K562 (cell line): ENCODE measurements at regions not wholly inside any gene's neighbourhood (a gene's known extent, or its start where the extent isn't known, plus 50 kb on each side); places are given as distances from the start of the nearest gene placed in this dataset.

ENCODE experiments used
- BACH1 ChIP-seq: fragments of 200-800 bp; sonication (Bioruptor generic); IDR thresholded peaks from 2 replicates; pipeline ENCODE4 v1.6.1; 2016; ENCODE audit warnings: missing genetic modification characterization, missing compliant biosample characterization
- CBFA2T3 ChIP-seq: fragments of 450-650 bp; IDR thresholded peaks from 2 replicates; pipeline ENCODE4 v1.6.1; 2017
- DMBX1 ChIP-seq: fragments of 250-450 bp; sonication (Bioruptor Pico); IDR thresholded peaks from 2 replicates; pipeline ENCODE4 v1.8.0; 2022; ENCODE audit warnings: inconsistent platforms, mild to moderate bottlenecking, moderate library complexity, borderline replicate concordance
- JUND ChIP-seq, 2 experiments: IDR thresholded peaks; 2 replicates in 1 of 2; 3 replicates in 1 of 2; pipeline ENCODE4 v1.6.1; 2011; ENCODE audit warnings: borderline replicate concordance in 2 of 2, low read depth in 2 of 2, low read length in 2 of 2, improper control_type of control experiment in 1 of 2, missing biosample characterization in 1 of 2, missing genetic modification characterization in 1 of 2, missing genetic modification reagents in 1 of 2
- MEIS2 ChIP-seq: fragments of 450-650 bp; IDR thresholded peaks from 2 replicates; pipeline ENCODE4 v1.6.1; 2014; ENCODE audit warnings: mild to moderate bottlenecking; ENCODE audit not compliant: partially characterized antibody
- NR4A1 ChIP-seq, 2 experiments: fragments of 250-450 bp in 1 of 2; fragments of 450-650 bp in 1 of 2; sonication (Bioruptor Pico) in 1 of 2; IDR thresholded peaks; 2 replicates each; pipeline versions ENCODE4 v1.4.0 to v1.6.1; 2016 to 2020; ENCODE audit warnings: mild to moderate bottlenecking in 2 of 2, missing compliant biosample characterization in 1 of 2, missing genetic modification characterization in 1 of 2, moderate library complexity in 1 of 2
- RNF2 ChIP-seq: sonication (generic); IDR thresholded peaks from 2 replicates; pipeline ENCODE4 v1.6.1; 2016
- ZKSCAN8 ChIP-seq: fragments of 200-800 bp; sonication (Bioruptor generic); IDR thresholded peaks from 2 replicates; pipeline ENCODE4 v1.6.1; 2016; ENCODE audit warnings: missing genetic modification characterization, missing compliant biosample characterization
- ZNF589 ChIP-seq: fragments of 200-800 bp; sonication (Bioruptor generic); IDR thresholded peaks from 2 replicates; pipeline ENCODE4 v1.6.1; 2016; ENCODE audit warnings: low read depth, missing genetic modification characterization, missing compliant biosample characterization
- TF ChIP-seq, protein P1 (sequence below): fragments of 450-650 bp; IDR thresholded peaks from 2 replicates; pipeline ENCODE4 v1.6.1; 2016; ENCODE audit warnings: mild to moderate bottlenecking, moderate library complexity
- TF ChIP-seq, protein P2 (sequence below): fragments of 450-650 bp; conservative IDR thresholded peaks from 2 replicates; pipeline ENCODE4 v1.6.1; 2016; ENCODE audit warnings: missing genetic modification characterization, low read depth, mild to moderate bottlenecking, control low read depth, missing compliant biosample characterization

DNA sequence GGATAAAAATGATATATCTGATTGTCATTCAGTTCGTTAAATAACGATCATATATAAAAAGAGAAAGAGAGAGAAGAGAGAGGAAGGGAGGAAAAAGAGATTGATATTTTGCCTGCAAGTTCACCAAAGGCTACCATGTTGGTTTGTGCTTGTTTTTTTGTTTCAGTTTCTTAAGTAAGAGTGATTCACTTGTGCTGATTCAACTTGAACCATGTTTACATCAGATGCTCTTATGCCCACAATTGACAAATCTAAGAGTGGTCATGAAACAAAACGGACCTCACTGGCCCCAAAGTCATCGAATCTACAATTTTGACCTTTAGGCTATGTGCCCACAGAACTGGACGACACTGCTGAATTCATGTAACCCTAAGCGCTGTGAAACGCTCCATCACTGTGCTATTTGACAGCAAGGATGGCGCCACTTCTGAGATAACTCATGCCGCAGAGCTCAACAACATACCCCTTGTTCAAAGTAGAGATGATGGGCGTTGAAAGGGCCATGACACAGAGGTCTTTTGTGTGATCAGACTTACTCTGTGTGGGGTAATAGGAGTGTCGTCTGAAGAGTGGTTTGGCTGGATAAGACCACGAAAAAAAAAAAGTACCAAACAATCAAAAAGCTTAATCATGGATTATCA lies 481.4 kb downstream of the SETD4 start (continued):
- TF ChIP-seq, protein P1, sequence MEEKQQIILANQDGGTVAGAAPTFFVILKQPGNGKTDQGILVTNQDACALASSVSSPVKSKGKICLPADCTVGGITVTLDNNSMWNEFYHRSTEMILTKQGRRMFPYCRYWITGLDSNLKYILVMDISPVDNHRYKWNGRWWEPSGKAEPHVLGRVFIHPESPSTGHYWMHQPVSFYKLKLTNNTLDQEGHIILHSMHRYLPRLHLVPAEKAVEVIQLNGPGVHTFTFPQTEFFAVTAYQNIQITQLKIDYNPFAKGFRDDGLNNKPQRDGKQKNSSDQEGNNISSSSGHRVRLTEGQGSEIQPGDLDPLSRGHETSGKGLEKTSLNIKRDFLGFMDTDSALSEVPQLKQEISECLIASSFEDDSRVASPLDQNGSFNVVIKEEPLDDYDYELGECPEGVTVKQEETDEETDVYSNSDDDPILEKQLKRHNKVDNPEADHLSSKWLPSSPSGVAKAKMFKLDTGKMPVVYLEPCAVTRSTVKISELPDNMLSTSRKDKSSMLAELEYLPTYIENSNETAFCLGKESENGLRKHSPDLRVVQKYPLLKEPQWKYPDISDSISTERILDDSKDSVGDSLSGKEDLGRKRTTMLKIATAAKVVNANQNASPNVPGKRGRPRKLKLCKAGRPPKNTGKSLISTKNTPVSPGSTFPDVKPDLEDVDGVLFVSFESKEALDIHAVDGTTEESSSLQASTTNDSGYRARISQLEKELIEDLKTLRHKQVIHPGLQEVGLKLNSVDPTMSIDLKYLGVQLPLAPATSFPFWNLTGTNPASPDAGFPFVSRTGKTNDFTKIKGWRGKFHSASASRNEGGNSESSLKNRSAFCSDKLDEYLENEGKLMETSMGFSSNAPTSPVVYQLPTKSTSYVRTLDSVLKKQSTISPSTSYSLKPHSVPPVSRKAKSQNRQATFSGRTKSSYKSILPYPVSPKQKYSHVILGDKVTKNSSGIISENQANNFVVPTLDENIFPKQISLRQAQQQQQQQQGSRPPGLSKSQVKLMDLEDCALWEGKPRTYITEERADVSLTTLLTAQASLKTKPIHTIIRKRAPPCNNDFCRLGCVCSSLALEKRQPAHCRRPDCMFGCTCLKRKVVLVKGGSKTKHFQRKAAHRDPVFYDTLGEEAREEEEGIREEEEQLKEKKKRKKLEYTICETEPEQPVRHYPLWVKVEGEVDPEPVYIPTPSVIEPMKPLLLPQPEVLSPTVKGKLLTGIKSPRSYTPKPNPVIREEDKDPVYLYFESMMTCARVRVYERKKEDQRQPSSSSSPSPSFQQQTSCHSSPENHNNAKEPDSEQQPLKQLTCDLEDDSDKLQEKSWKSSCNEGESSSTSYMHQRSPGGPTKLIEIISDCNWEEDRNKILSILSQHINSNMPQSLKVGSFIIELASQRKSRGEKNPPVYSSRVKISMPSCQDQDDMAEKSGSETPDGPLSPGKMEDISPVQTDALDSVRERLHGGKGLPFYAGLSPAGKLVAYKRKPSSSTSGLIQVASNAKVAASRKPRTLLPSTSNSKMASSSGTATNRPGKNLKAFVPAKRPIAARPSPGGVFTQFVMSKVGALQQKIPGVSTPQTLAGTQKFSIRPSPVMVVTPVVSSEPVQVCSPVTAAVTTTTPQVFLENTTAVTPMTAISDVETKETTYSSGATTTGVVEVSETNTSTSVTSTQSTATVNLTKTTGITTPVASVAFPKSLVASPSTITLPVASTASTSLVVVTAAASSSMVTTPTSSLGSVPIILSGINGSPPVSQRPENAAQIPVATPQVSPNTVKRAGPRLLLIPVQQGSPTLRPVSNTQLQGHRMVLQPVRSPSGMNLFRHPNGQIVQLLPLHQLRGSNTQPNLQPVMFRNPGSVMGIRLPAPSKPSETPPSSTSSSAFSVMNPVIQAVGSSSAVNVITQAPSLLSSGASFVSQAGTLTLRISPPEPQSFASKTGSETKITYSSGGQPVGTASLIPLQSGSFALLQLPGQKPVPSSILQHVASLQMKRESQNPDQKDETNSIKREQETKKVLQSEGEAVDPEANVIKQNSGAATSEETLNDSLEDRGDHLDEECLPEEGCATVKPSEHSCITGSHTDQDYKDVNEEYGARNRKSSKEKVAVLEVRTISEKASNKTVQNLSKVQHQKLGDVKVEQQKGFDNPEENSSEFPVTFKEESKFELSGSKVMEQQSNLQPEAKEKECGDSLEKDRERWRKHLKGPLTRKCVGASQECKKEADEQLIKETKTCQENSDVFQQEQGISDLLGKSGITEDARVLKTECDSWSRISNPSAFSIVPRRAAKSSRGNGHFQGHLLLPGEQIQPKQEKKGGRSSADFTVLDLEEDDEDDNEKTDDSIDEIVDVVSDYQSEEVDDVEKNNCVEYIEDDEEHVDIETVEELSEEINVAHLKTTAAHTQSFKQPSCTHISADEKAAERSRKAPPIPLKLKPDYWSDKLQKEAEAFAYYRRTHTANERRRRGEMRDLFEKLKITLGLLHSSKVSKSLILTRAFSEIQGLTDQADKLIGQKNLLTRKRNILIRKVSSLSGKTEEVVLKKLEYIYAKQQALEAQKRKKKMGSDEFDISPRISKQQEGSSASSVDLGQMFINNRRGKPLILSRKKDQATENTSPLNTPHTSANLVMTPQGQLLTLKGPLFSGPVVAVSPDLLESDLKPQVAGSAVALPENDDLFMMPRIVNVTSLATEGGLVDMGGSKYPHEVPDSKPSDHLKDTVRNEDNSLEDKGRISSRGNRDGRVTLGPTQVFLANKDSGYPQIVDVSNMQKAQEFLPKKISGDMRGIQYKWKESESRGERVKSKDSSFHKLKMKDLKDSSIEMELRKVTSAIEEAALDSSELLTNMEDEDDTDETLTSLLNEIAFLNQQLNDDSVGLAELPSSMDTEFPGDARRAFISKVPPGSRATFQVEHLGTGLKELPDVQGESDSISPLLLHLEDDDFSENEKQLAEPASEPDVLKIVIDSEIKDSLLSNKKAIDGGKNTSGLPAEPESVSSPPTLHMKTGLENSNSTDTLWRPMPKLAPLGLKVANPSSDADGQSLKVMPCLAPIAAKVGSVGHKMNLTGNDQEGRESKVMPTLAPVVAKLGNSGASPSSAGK, result peak; percentile 56; the same call in 1 of the 2 replicates
- TF ChIP-seq ZKSCAN8 (CRISPR knock-in tag) (peak; percentile 28; the same call in 1 of the 2 replicates), MEIS2 (peak; percentile 49), BACH1 (0 out of 2 replicates have a peak, but pooled peaks have one; percentile 24), NR4A1 (CRISPR knock-in tag; IDR thresholded peaks at IDR 0.05) (no peak), NR4A1 (tag; IDR thresholded peaks at IDR 0.05) (0 out of 2 replicates have a peak, but pooled peaks have one; percentile 39), CBFA2T3 (peak; percentile 21; the same call in 1 of the 2 replicates), DMBX1 (no peak), ZNF589 (peak; percentile 64; the same call in 1 of the 2 replicates), JUND (IDR thresholded peaks at IDR 0.05; ENCODE audit: borderline replicate concordance, low read depth, low read length) (no peak), JUND (tag; IDR thresholded peaks at IDR 0.05; ENCODE audit: borderline replicate concordance, low read depth, low read length) (peak; percentile 17; the same call in 1 of the 3 replicates), RNF2 (0 out of 2 replicates have a peak, but pooled peaks have one; percentile 3)
- TF ChIP-seq, protein P2, sequence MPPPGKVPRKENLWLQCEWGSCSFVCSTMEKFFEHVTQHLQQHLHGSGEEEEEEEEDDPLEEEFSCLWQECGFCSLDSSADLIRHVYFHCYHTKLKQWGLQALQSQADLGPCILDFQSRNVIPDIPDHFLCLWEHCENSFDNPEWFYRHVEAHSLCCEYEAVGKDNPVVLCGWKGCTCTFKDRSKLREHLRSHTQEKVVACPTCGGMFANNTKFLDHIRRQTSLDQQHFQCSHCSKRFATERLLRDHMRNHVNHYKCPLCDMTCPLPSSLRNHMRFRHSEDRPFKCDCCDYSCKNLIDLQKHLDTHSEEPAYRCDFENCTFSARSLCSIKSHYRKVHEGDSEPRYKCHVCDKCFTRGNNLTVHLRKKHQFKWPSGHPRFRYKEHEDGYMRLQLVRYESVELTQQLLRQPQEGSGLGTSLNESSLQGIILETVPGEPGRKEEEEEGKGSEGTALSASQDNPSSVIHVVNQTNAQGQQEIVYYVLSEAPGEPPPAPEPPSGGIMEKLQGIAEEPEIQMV (tag), result 0 out of 2 replicates have a peak, but pooled peaks have one; percentile 10
